CD4-positive, alpha-beta T cell treated with Interleukin-6 at 100 ng/mL for 8 hours (primary cell): ENCODE measurements at regions not wholly inside any gene's neighbourhood (a gene's known extent, or its start where the extent isn't known, plus 50 kb on each side); places are given as distances from the start of the nearest gene placed in this dataset.

Source experiments
- DNase-seq: peaks from one replicate; pipeline ENCODE4 v3.0.0-alpha.2; 2020; ENCODE audit warnings: mixed read lengths, low spot score

DNA sequence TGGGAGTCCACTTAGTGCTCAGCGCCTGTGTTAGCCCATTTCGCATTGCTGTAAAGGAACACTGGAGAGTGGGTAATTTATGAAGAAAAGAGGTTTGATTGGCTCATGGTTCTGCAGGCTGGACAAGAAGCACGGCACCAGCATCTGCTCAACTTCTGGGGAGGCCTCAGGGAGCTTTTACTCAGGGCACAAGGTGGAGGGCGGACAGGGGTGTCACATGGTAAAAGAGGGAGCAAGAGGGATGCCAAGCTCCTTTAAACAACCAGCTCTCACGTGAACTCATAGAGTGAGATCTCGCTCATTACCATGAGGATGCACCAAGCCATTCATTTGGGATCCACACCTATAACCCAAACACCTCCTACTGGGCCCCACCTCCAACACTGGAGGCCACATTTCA is 181.4 kb upstream of the TLE3 start:
- no peak for DNase-seq

DNA sequence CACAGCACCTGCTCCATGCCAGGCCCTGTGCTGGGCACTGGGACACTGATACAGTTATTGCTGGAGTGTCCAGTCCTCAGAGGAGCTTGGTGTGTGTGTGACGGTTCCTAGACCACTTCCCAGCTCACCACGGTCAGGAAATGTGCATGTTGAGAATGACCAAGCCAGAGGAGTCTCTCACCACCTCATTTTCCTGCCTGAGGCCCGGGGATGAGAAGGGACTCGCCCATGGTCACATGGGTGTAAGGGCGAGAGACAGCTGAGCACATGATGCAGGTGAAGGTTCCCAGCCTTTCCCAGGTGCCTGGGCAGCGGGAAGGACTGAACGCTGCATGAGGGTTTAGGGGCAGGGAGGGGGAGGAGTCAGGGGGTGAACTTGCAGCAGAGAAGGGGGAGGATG is 180.9 kb upstream of the TLE3 start:
- no peak for DNase-seq

DNA sequence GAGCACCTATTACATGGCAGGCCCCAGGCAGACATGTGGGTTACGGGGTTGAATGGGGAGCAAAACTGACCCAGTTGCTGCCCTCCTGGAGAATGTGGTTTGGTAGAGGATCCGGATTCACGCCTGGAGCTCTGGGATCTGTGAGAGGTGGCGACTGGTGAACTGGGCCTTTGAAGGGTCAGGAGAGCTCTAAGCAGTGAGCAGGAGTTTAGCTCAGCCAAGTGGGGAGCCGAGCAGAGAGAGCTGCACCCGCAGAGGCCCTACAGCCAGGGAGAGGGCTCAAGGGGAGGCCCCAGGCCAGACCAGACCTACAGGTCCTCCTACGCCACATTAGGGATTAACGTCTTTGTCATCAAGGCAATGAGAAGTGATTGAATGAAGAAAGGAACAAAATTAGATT is 179.8 kb upstream of the TLE3 start:
- no peak for DNase-seq

DNA sequence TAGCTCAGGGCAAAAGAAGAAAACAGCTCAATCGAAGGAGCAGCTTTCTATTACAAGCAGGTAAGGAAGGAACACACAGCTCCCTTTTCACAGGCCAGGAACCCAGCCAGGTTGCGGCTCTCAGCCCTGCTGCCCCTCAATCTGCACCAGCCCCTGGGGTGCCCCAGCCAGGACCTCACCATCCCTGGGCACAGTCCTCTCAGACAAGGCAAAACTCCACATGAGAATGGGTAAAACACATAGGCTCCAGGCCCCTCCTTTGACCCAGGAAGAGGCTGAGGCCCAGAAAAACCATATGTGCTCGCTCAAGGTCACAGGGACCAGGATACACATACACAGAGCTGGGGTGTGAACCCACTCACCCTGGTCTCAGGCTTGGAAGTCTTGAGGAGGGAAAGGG is 178.7 kb upstream of the TLE3 start:
- no peak for DNase-seq

DNA sequence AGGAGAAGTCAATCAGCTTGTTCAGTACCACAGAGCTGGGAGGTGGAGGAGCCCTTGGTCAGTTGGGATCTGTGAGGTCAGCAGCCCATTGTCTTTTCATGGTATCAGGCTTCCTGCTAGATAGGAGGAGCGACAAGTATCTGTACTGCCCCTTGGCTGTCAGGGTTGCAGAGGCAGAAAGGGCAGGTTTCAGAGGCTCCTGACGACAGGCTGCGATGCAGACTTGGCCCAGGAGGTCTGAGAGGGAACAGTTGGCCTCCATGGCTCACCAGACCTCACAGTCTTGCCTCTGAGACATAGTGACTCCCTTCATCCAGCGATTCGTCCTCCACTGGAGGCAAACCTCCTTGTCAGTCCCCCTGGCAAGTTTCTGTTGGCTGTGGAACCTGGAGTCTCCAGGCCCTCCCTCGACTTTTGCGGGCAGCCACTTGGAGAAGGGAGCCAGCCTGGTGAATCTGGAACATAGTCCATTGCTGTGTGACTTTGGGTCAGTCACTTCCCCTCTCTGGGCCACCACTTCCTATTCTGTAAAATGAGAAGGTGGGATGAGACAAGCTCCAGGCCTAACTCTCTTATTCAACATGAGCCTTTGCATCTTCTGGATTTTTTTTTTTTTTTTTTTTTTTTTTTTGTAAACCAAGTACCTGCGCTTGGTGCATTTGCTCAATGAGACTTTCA is 177.9 kb upstream of the TLE3 start:
- DNase-seq = no peak

DNA sequence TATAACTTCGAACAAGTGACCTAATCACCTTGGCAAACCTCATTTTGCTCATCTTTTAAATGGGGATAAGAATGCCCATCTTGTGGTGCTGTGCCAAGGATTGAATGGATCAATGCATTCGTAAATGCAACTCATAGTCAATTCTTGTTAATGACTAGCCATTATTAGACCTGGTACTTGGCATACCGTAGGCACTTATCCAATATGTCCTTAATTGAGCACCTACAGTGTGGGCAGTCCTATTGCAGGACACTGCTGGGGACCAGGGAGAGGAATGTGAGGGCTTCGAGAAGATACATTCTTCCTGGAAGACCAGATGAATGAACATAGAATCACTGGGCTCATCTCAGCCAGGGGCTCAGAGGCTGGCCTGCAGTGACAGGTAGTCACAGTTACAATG is 177.2 kb upstream of the TLE3 start:
- no peak for DNase-seq

DNA sequence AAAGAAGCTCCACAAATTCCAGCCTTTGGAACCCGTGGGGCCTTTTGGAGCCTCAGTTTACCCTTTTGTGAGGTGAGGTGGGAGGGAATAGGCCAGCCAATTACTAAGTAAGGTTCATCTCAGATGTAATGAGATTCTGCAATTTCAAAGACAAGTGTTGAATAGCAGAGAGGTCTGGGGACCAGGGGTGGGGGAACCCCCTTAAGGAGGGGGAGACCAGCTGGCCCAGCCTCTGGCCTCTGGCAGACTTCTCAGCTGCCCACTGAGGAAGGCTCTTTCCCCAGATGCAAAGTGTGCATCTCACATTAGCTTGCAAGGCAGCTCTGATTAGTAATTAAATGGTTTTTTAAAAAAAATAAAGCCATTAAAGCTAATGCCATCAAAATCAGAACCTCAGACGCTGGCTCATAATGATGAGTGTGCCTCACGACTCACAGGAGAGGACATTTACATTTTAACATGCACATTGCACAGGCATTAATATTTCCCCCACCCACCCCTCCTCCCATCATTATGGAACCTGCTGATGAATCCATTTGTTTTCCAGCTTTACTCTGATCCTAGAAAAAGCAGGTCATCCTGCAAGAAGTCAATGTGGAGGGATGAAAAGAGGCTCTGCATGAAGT is 176.7 kb upstream of the TLE3 start:
- no peak for DNase-seq

DNA sequence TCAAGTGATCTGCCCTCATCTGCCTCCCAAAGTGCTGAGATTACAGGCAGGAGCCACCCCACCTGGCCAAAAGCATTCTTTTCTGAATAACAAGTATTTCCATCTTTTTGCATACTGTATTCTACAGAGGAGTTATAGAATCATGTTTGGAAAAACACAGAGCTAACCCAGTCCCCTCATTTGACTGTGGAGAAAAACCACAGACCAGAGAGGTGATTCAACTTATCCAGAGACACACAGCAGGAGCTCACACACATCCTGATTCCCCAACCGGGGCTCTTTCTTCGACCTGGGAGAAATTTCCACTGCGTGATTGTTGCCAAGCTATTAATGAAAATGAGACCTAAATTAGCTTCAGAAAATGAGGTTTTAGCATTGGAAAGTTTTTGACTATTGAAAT is 176.1 kb upstream of the TLE3 start:
- DNase-seq = no peak

DNA sequence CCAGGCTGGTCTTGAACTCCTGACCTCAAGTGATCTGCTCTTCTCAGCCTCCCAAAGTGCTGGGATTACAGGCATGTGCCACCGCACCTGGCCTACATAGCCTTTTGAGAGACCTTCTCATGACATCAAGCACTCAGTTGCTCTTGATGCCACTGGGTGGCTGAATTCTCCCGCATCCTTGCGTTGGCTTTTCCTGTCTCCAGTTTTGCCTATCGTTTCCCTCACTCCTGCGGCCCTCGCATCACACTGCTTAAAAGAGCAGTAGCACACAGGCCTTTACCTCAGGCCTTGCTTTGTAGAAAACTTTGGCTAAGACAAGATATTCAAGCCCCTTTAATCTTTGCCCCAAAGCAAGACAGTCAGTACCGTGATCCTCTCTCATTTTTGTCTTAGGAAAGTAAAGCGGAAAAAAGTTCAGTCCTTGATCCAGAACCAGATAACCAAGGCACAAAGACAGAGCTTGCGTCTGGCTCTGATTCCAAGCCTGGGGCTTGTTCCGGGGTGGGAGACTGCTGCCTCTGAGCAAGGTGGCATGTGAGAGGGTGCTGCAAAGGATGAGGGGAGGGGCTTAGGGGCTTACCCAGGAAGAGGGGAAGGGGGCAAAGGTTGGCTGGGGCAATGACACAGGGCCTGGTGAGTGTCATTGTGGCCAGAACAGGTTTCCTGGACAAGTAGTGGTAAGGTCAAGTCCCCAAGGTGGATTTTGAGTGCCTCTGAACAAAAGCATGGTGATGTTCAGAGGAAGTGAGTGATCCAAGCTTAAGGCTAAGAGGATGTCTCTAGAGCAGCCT is 175.0 kb upstream of the TLE3 start:
- no peak for DNase-seq

DNA sequence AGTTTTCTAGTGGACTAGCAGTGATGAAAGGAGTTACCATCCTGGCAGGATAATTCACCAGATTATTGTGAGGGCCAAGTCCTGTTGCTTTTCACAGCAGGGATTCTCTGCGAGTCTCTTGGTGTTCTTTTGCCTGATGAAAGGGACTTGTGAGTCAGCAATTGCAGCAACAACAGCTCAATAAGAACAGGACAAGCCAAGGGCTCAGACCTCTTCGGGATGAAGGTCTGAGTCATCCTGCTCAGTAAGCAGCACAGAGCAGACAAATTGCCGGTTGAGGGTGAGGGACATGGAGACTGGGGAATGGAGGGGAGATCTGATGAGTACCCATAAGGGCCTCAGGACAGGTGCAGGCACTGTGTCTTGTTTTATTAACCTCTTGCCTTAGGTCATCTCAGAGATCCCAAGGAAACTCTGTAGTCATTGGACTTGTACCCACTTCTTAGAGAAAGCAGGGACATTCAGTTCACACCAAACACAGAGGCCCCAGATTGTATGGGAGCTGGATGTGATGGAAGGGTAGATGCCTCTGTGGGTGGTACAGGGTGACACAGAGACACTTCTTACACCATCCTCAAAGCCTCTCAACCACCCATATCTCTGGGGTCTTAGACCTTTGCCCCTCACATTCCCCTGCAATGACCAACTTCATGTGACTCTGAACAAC is 173.8 kb upstream of the TLE3 start:
- DNase-seq = no peak

DNA sequence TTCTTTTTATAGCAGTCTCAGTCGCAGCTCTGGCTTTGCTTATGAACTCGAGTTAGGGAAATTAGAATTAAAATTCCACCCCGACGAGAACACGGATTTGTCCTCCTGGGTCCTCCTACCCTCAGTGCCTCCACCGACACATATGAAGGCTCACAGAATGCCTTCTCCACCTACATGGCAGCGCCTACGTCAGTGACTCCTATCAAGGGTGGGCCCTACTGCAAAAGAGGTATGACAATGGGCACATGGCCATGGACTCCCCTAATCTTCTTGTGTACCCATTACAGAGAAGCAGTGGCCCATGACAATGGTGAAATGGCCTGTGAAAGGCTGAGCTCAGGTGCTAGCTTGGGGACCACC is 173.0 kb upstream of the TLE3 start:
- DNase-seq = no peak

DNA sequence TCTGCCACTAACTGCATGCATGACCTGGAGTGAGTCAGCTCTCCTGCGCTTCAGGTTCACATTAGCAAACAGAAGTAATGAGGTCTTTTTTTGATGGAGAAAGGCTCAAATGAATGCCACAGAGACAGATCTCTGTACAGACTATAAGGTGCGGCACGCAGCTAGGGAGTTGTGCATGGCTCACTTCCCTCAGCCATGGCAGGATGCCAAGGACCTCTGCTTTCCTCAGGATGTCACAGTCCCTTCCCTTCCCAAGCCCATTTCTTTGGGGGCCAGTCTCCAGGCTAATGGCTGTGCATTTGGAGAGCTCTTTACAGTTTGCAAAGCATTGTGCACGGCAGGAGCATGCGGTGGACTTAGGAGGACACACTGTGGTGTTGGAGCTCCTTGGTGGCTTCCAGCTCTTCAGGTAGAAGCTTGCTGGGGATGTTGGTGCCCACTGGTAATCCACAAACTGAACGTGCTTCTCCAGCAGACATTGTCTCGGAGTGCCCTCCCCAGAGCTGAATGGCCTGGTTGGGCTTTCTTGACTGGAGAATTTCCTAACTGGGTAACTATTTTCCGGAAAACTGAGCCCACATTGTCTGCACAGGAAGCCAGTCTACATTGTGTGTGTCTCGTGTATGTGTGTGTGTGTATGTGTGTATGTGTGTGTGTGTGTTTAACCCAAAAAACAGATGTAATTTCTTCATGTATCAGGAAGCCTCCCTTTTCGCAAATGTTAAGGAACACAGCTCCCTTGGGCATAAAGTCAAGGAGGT is 172.5 kb upstream of the TLE3 start:
- no peak for DNase-seq

DNA sequence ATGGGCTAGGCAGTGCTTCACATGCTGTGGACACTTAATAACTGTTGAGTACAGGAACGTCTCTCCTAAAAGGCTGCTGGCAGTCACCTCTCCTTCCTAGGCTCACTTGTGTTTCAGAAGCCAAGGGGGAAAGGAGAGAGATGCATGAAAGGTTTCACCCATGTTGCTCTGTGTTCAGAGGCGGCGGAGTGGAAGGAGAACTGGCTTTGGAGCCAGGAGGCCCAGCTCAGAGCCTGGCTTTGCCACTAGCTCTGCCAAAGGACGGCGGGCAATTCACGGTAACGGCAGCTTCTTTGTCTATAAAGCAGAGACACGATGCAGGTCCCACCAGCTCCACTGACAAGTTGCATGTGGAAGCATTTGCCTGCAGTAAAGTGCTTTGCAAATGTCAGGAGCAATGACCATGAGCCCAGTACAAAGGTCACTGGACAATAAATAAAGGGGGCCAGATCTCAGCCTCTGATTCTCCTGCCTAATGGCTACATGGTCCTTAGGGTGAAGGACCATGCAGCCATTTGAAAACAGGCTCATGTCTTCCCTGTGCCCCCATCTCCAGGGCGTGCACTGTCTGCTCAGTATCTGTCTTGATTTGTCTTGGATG is 171.7 kb upstream of the TLE3 start:
- DNase-seq = no peak

DNA sequence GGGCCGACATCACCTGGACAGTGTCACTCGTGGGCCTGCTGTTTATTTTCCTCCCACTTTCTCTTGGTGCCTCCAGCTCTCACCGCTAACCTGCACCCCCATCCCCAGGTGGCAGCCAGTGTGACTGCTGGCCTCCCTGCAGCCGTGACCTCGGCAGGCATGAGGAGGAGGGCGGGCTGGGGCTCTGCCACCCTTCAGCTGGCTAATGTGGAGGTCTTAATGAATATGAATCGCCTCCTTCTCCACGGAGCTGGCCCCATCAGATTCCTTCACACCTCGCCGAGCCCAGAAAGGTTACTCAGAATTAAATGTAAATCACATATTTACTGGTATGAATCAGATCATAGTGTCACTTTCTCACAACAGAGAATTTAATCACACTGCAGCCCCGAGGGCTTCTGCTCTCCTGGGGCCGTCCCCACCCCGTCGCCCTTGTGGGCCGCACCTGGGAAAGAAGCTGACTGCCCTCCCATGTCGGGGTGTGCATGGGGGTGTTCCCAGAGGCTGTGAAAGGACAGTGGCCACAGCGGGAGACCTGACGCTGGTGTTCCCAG is 171.1 kb upstream of the TLE3 start:
- DNase-seq = no peak

DNA sequence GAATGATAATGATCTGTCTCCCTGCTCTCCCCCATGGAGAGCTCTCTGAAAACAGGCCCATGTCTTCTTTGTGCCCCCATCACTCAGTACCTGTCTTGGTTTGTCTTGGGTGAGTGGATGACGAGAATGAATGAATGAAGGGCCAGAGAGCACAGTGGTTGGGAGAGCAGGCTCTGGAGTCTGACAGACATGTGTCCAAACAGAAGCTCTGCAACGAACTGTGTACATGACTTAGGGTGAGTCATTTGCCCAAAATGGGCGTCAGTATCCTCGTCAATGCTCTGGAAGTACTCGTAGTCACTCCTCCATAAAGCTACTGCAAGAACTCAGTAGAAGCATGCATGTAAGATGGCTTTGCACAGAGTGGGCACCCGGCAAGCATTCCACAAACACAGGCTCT is 170.2 kb upstream of the TLE3 start:
- DNase-seq = no peak

DNA sequence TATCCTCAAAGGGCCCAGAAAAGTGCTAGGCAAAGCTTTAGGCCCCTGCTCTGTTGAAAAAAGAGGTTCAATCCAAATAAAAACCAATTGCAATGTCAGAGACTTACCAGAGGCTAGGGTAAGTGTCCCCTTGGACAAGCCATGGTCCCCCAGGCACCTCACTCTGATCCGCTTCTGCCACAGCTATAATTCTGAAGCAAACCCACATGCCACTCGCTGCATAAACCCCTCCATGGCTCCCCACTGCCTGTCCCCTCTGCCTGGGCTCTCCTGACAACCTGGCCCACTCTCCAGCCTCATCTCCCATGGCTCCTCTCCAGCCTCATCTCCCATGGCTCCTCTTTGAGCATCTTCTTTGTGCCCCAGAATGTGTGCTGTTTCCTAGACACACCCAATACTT is 169.6 kb upstream of the TLE3 start:
- no peak for DNase-seq

DNA sequence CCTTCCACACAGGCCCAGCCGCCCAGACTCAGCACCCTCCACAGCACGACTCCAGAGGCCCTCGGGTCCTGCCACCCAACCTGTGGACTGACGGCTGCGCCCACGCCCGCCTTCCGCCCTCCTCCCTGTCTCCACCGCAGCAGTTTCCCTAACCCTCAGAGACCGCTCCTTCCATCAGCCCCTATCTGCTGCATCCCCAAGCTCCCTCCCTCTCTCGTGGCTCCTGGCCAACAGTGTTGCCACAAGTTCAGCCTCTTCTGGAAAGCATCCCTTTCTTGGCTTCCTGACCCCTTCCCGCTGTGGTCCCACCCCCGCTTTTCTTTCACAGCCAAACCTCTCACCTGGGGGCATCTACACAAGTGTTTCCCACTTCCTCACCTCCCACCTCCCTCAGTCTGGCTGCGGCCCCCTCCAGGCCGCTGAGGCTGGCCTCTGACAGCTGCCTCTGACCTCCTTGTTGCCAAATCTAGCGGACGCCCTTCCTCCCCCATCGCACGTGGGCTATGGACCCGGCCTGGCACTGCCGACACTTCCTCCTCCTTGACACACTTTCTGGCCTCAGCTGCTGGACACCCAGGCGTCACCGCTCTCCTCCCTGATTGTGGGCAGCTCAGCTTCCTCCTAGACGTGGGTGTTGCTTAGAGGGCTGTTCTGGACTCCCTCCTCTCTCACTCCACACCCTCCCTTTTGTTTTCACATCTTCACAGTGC is 168.8 kb upstream of the TLE3 start:
- DNase-seq = no peak

DNA sequence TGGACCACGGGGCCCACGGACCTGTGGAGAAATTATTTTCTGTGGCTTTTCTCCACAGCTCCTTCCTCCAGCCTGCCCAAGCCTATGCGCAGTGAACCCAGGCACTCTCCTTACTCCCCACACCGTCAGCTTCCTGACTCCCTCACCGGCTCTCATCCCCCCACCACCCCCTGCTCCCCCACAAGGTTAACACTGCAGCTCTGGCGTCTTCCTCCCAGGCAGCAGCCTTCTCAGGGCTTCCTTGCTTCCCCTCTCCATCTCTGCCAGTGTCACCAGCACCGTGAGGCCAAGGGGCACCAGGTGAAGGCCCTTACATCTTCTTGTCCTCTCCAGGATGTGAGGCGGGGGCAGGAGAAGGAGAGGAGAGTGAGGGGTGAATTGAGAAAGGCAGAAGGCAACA is 168.3 kb upstream of the TLE3 start:
- DNase-seq = no peak

DNA sequence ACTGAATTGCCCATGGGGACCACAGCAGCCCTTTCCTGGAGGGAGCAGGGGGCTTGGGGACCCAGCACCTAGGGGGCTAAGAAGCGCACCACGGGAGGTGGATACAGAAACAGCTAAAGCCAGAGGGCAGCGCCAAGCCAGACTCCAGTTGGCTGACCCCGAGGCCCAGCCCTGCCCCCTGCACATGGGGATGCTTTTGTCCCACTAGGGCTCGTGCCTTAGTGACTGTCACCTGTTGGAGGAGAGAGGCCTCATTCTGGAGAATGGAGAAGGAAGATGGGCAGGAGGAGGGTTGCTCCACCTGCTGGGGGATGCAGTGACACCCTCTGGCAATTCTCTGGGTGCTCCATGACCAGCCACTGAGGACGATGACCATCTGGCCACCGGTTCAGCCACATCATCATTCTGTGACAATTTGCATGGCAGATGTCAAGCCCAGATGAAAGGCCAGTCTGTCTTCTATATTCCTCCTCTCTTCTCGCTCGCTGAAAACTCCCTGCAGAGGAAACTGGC is 167.8 kb upstream of the TLE3 start:
- DNase-seq = no peak

DNA sequence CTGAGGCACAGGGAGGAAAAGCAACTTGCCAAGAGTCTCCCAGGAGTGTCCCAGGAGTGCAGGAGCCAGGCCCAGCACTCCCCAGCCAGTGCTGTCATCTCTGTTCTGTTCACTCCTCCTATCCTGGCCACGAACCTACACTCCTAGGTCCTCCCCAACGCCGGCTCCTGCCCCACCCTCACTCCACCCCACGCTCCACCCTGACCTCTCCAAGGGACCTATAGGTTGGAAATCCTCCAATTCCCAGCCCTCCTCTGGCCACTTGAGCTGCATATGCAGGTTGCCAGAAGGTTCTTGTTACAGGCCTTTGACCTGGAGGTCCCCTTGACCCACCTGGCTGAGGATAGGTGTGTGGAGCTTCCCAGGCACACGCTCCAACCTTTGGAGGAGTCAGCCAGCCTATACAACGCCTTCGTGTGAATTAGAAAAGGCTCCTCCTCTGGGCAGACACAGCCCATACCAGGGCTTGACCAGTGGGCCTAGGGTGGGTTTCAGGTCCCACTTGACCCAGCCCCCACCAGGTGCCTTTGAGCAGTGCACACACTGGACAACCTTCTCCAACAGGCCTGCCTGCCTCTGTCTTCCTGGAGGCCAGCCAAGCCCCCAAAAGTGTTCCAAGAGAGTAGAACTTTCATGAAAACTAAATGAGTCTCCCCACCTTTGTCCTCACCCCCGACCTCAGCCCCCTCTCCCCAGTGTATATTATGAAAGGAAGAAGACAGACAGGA is 167.2 kb upstream of the TLE3 start:
- no peak for DNase-seq
